HG03565 (cell line): ENCODE measurements at regions not wholly inside any gene's neighbourhood (a gene's known extent, or its start where the extent isn't known, plus 50 kb on each side); places are given as distances from the start of the nearest gene placed in this dataset.

ENCODE experiments used
- ATAC-seq: cut with Tn5 transposase; IDR thresholded peaks from one replicate; pipeline ENCODE4 v1.9.1; 2021; ENCODE audit warnings: mild to moderate bottlenecking, moderate library complexity; ENCODE audit not compliant: unreplicated experiment

DNA sequence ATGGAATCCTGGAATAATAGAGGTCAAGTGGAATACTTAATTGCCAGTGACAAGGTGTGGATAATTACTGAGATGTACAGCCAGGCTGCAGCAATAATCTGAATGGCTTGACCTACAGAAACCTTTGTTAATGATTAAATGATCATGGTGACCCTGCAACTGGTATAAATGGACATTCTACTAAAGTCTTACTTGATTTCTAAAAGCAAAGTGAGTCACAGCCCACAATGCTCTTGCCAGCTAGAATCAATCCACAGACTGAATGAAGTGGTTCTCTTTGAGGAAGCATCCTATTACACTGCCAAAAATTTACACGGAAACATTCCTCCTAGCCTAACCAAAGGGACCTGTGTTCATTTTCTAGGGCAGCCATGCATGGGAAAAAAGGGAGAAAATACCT is 518.5 kb downstream of the SOX5 start:
- ATAC-seq, result no peak

DNA sequence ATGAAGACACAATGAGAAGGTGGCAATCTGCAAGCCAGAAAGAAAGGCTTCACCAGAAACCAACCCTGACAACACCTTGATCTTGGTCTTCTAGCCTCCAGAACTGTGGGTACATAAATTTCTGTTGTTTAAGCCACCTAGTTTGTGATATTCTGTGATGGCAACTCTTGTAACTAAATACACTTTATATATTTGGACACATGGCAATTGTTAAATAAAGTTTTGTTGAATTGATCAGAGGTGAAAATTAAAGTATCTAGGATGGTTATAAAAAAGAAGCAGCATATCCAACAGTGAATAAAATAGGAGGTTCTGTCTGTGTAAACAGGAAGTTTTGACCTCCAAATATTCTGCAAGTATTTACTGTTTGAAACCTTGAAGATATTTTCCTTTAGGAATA is 516.3 kb downstream of the SOX5 start:
- ATAC-seq, result no peak

DNA sequence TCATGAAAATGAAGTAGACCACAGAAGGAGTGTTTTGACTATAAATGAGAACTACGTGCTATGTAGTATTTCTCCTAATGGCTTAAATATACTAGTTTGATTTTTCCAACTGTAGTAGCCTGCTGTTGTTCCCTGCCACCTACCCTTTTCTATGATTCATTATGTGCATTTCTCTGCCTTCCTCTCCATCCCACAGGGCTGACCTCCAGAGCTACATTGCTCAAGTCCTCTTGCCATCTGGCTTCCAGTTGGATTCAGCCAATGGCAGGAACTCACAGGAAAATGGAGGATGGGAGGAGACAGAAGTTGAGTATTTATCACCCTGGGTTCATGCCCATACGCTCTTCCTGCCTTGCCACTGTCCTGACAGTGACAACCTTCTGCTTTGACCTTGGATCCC is 515.3 kb downstream of the SOX5 start:
- ATAC-seq, result no peak

DNA sequence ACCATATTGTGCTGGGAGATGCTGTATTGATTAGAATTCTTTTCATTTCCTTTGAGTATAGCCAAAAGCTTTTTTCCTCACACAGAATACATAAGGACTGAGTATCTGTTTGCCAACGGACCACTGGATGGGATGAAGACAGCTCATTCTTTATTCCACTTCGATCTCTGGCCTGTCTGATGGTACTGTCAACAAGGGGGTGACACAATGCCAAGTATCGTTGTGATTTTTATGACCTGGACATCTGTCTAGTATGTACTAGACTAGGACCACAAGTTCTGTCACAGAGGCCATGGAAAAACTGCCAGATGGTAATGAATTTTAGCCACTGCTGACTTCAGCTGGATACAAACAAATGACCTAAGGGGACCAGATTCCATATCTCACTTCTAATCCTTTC is 502.7 kb downstream of the SOX5 start:
- no peak for ATAC-seq

DNA sequence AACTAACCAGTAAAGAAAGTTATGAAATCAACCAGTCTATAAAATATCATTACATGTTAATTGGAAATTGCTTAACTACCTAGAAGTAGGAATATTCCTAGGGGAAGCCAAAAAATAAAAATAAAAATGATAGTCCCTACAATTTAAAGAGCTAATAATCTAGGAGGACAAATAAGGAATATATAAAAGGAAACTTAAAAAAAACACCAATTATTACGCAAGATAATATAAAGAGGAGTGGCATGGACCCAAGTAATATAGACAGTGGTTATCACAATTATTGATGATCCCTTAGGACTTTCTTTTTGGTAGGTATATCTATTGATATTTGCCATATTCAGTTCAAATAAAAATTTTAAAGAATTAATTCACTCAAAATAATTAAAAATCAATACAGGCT is 498.7 kb downstream of the SOX5 start:
- ATAC-seq, result no peak

DNA sequence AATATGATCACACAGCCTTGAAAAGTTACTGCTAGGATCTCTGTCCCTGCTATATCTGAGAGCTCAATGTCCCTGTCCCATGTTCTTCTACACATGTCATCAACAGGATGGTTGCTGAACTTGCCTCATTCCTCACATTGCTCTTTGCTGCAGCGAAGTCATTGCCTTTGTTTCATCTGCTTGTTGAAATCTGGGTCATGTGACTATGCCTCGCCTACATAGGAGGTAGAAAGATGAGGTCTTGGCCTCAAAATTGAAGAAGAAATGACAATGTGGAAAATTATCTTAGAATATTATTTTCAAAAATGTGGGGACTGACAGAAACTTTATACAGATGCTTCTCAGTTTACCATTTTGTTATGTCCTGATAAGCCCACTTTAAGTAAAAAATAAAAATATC is 494.2 kb downstream of the SOX5 start:
- no peak for ATAC-seq

DNA sequence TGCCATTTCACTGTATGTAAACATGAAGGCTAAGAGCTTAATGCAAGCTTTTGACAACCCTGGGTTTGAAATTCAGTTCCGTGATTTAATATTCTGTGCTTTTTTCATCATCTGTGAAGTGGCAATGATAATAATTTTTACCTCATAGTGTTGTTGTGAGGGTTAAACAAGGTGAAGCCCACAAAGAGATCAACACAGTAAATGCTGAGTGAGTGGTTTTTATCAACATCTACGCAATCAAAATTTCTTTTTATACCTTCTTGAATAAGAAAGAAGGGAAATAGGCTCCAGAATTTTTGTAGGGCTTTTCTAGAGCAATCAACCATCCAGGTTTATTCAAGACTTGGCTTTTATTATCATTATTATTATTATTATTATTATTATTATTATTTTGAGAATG is 490.8 kb downstream of the SOX5 start:
- no peak for ATAC-seq

DNA sequence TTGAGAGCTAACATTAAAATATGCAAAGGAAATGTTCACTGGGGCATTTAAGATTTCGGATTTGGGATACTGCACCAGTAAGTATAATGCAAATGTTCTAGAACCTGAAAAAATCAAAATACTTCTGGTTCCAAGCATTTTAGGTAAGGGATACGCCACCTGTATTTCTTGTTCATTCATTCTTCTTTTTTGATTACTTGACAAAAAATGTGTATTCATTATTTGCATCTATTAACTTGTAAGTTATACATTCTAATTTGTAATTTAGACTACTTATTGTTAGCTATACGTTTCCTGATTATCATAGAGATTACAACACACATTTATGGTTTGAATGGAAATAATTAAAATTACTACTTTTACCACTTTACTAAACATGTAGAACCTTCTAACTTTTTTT is 486.9 kb downstream of the SOX5 start:
- no peak for ATAC-seq

DNA sequence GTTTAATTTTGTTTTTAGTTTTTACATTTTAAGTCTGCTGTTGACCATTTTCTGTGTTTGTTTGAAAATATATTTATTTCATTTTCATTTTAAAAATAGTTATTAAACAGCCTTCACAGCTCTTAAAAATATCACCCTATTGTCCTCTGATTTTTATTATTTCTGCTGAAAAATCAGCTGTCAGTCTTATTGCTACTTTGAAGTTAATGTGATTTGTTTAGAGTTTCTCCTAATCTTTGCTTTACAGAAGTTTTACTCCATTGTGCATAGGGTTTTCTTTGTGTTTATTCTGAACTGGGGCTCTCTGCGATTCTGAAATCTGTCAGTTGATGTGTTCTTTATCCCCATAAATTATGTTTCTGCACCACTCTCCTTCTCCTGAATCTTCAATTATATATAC is 486.3 kb downstream of the SOX5 start:
- no peak for ATAC-seq

DNA sequence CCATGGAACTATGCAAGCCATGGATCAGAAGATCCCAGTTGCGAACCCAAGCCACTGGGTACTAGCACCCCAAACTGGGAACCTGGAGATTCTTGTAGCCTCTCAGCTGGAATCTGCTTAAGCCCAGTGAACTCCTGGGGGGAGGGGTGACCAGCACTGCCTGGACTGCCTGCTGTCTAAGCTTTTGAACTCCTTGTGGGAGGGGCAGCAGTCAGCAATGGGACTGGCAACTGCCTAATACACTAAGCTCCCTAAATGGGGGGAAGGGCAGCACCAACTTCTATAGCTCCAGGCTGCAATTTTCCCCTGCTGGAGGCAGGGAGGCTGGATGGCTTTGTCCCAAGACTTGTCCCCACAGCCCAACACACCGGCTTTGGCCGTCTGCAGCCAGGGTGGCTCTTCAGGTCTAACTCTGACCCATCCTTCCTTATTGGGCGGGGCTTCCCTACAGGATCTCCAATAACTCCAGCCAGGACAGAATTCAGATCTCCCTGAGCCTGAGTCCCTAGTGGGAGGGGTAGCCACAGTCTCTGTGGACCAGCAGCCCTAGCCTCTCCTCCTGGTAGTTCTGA is 485.1 kb downstream of the SOX5 start:
- ATAC-seq, result no peak

DNA sequence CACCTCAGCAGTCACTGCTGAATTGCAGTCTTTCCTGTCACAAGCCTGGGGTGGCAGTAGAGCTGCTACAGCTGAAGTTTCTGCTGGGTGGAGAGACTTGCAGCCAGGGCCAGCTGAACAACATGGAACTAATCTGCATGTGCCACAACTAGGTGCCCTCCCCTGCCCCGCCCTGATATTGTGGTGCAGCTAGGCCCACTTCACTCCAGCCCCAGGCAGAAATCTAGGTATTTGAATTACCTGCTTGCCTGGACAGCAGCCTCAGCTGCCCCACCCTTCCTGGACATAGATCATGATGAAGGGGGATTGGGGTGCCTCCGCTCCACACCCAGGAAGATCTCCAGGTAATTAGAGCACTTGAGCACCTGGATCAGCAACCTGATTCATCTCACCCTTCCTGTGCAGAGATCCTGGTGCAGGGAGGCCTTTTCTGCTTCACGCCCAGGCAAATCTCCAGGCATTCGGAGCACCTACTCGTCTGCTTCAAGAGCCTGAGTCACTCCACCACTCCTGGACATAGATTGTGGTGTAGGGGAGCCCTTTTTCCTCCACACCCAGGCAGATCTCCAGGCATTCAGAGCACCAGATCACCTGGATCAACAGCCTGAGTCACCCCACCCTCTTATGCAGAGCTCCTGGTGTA is 477.0 kb downstream of the SOX5 start:
- no peak for ATAC-seq

DNA sequence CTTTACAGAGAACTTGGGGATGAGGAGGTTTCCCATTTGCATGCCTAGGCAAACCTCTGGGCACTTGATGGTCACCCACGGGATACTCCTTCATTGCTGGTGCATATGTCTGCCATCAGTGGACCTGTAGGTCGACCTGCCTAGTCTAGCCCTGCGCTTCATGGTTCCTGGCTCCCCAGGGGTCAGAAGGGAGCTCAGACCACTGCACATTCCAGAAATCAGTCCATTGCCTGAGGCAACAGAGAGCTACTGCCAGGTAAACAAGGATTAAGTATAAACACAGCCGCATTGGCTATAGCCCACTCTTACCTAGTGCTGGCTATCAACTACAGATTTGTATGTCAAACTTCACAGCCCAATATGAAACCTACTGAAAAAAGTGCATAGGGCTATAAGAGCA is 476.4 kb downstream of the SOX5 start:
- ATAC-seq, result no peak

DNA sequence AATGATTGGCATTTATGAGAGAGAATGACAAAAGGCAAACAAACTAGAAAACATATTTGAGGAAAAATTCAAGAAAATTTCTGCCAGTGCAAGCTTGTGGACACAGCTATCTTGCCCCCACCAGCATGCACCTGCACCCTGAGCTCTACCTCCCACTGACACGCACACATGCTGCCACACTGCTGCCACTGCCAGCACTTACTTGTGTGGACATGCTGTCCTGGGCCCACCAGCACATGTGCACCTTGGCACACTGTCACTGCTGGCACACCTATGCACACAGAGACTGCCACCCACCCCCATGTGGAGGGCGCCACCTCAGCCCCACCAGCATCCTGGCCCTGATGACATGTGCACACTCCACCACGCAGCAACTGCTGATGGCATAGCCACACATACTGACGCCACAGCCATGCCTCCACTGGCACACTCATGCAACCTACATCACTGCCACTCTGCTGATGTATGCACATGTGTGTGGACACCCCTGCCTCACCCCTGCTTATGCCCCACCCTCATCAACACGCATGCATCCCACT is 475.0 kb downstream of the SOX5 start:
- ATAC-seq, result no peak
